GM13977 (cell line): ENCODE measurements at regions not wholly inside any gene's neighbourhood (a gene's known extent, or its start where the extent isn't known, plus 50 kb on each side); places are given as distances from the start of the nearest gene placed in this dataset.

Source experiments
- DNase-seq: peaks from one replicate; pipeline ENCODE4 v3.0.0; 2012; ENCODE audit warnings: low spot score
- in situ Hi-C: fragments of 300-500 bp; cut with MboI; formaldehyde crosslinking; loops from one replicate; pipeline ENCODE4 v1.12.0; 2022; ENCODE audit warnings: low sequenced_read_pairs, low pct_unique_long_range_greater_than_20kb, mixed read lengths, inconsistent platforms; ENCODE audit not compliant: unreplicated experiment
- TF ChIP-seq, protein P1 (sequence below): IDR thresholded peaks from 2 replicates; pipeline ENCODE4 v1.5.1; 2012; ENCODE audit warnings: mild to moderate bottlenecking, control low read depth; ENCODE audit not compliant: insufficient read depth; ENCODE audit errors: extremely low read depth, missing control alignments

- in situ Hi-C loops: loop anchor here (25.0 kb wide), 1 partner anchor 673 kb away; no protein-coding TSS in a partner anchor
- TF ChIP-seq, protein P1, sequence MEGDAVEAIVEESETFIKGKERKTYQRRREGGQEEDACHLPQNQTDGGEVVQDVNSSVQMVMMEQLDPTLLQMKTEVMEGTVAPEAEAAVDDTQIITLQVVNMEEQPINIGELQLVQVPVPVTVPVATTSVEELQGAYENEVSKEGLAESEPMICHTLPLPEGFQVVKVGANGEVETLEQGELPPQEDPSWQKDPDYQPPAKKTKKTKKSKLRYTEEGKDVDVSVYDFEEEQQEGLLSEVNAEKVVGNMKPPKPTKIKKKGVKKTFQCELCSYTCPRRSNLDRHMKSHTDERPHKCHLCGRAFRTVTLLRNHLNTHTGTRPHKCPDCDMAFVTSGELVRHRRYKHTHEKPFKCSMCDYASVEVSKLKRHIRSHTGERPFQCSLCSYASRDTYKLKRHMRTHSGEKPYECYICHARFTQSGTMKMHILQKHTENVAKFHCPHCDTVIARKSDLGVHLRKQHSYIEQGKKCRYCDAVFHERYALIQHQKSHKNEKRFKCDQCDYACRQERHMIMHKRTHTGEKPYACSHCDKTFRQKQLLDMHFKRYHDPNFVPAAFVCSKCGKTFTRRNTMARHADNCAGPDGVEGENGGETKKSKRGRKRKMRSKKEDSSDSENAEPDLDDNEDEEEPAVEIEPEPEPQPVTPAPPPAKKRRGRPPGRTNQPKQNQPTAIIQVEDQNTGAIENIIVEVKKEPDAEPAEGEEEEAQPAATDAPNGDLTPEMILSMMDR: no peak
- DNase-seq: no peak
These were observed 54.4 kb upstream of the CLNK start for GRCh38 chr4:10738826-10739489.

DNA sequence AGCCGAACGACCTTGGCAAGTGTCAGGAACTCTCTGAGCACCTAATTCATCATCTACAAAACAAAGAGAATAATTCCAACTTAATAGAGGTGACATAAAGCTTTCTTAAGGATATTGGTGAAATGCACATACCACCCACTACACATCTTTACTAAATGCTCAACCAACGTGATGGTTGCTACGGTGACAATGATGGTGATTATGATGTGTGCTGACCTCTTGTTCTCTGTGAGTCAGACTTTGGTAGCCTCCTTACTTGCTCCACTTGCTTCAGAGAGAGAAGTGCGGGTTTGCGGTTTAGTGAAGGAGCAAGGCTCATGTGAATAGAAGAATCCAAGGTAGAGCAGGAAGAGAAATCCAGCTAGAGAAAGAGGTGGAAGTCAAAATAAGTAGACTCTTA, 52.8 kb upstream of the CLNK start:
- no peak for DNase-seq
- TF ChIP-seq, protein P1: no peak
- in situ Hi-C loops: loop anchor here (25.0 kb wide), 1 partner anchor 675 kb away; no protein-coding TSS in a partner anchor

GRCh38 chr4:10736895-10737294, 52.3 kb upstream of the CLNK start:
- TF ChIP-seq, protein P1: no peak
- DNase-seq: no peak
- in situ Hi-C loops: loop anchor here (25.0 kb wide), 1 partner anchor 675 kb away; no protein-coding TSS in a partner anchor

- in situ Hi-C loops: loop anchor here (25.0 kb wide), 1 partner anchor 676 kb away; no protein-coding TSS in a partner anchor
- DNase-seq: no peak
- TF ChIP-seq, protein P1: no peak
These were observed 51.7 kb upstream of the CLNK start for GRCh38 chr4:10736266-10736665.

DNA sequence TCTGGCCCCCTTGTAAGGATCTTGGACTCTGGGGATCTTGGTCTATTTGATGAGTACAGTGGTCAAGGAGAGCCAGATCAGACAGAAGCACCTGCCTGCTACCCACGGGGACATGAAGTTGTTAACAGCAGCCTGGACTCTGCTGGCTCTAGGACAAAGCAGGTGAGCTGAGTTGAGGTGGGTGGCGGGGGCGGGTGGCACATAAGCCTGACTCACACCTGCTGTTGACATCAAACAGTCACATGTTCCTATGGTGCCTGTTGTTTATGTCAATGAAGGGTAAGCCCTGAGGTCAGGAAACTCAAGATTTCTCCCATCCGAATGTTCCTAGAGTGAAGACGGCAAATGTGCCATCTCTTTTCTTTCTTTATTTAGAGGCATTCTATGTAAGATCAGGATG, 50.1 kb upstream of the CLNK start:
- TF ChIP-seq, protein P1: no peak
- DNase-seq: no peak
- in situ Hi-C loops: loop anchor here (25.0 kb wide), 1 partner anchor 678 kb away; no protein-coding TSS in a partner anchor
